Thoracic aorta (tissue), 2 donors: ENCODE measurements at regions not wholly inside any gene's neighbourhood (a gene's known extent, or its start where the extent isn't known, plus 50 kb on each side); places are given as distances from the start of the nearest gene placed in this dataset.

ENCODE experiments used
- ATAC-seq: fragments of 150-250 bp; one replicate; pipeline ENCODE4 v1.8.0; 2017; ENCODE audit warnings: low read depth; ENCODE audit not compliant: insufficient number of reproducible peaks, low FRiP score
- DNase-seq: peaks from one replicate; pipeline ENCODE4 v3.0.0-alpha.2; 2020; ENCODE audit warnings: low spot score
- H3K27ac ChIP-seq, 2 donors: fragments of 200-600 bp; sonication (generic); 1 replicate in 1 of 2; 2 replicates in 1 of 2; pipeline ENCODE4 v1.5.1; 2016; ENCODE audit warnings: mild to moderate bottlenecking in 2 of 2, moderate library complexity in 2 of 2
- H3K27me3 ChIP-seq: fragments of 200-600 bp; sonication (generic); replicated peaks from 2 replicates; pipeline ENCODE4 v1.6.0; 2016; ENCODE audit warnings: mild to moderate bottlenecking; ENCODE audit not compliant: insufficient read depth
- H3K36me3 ChIP-seq: fragments of 200-600 bp; sonication (generic); one replicate; pipeline ENCODE4 v1.5.1; 2016
- H3K4me1 ChIP-seq, 2 donors: fragments of 200-600 bp; sonication (generic); 1 replicate in 1 of 2; 2 replicates in 1 of 2; pipeline versions ENCODE4 v1.5.1 to v1.6.0; 2016; ENCODE audit warnings: low read depth in 2 of 2, mild to moderate bottlenecking in 1 of 2; ENCODE audit not compliant: control insufficient read depth in 1 of 2
- H3K4me3 ChIP-seq: fragments of 200-600 bp; sonication (generic); 2 replicates; pipeline ENCODE4 v1.5.1; 2016; ENCODE audit warnings: mild to moderate bottlenecking
- H3K9me3 ChIP-seq: fragments of 200-600 bp; sonication (generic); 2 replicates; pipeline ENCODE4 v1.5.1; 2016
- TF ChIP-seq, protein P1 (sequence below): fragments of 200-600 bp; sonication (generic); IDR thresholded peaks from one replicate; pipeline ENCODE4 v1.5.1; 2019; ENCODE audit warnings: antibody characterized with exemption

DNA sequence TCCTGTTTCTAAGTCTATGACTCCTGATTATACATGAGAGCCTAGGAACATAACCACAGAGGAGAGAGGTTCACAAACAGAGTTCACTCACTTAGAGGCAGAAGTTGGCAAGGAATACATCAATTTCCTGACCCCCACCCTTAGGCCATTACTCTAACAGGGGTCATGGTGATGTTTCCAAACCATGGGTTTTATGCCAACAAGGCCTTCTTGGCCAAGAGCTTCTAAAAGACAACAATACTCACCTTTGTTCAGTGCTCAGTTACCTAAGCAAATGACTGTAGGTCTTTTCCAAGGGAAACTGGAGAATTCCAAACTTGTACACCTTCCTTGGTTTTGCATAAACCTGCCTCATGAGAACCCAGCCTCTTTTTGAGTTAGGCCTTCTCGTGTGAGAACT lies 52.6 kb downstream of the ERICH4 start:
- Histone ChIP-seq H3K27ac (no peak overlapping the region), H3K27me3 (no peaks in the 10 kb centered on the region), H3K36me3 (no peaks in the 10 kb centered on the region), H3K4me1 (no peaks in the 10 kb centered on the region), H3K9me3 (no peaks in the 10 kb centered on the region), H3K4me3 (no peak overlapping the region)
- TF ChIP-seq, protein P1, sequence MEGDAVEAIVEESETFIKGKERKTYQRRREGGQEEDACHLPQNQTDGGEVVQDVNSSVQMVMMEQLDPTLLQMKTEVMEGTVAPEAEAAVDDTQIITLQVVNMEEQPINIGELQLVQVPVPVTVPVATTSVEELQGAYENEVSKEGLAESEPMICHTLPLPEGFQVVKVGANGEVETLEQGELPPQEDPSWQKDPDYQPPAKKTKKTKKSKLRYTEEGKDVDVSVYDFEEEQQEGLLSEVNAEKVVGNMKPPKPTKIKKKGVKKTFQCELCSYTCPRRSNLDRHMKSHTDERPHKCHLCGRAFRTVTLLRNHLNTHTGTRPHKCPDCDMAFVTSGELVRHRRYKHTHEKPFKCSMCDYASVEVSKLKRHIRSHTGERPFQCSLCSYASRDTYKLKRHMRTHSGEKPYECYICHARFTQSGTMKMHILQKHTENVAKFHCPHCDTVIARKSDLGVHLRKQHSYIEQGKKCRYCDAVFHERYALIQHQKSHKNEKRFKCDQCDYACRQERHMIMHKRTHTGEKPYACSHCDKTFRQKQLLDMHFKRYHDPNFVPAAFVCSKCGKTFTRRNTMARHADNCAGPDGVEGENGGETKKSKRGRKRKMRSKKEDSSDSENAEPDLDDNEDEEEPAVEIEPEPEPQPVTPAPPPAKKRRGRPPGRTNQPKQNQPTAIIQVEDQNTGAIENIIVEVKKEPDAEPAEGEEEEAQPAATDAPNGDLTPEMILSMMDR = no peak
- DNase-seq (no peak), ATAC-seq (no peak)

DNA sequence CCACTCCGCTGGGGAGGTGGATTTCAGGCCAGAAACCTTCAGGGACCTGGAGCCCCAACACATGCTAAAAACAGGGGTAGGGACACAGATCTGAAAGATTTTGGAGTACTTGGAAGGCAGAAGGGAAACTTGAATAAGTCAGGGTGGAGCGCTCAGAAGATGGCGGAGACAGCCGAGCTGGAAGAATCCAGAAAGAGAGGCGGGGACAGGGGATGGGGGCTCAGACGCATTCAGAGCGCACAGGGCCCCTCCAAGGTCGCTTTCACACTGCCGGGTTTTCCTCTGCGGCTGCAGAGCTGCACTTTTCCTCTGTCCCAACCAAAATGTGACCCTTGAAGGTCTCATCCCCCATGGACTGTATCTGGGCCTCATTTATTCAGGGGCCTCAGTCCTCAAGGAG lies 56.9 kb downstream of the ERICH4 start:
- TF ChIP-seq, protein P1 = no peak
- DNase-seq (no peak), ATAC-seq (no peak)
- no peaks in the 10 kb centered on the region for H3K9me3 ChIP-seq
- no peaks in the 10 kb centered on the region for H3K27me3 ChIP-seq
- H3K36me3 ChIP-seq = no peaks in the 10 kb centered on the region
- H3K4me1 ChIP-seq = no peaks in the 10 kb centered on the region
- H3K27ac ChIP-seq = no peak overlapping the region
- peak overlapping the region; percentile 16 for H3K4me3 ChIP-seq

DNA sequence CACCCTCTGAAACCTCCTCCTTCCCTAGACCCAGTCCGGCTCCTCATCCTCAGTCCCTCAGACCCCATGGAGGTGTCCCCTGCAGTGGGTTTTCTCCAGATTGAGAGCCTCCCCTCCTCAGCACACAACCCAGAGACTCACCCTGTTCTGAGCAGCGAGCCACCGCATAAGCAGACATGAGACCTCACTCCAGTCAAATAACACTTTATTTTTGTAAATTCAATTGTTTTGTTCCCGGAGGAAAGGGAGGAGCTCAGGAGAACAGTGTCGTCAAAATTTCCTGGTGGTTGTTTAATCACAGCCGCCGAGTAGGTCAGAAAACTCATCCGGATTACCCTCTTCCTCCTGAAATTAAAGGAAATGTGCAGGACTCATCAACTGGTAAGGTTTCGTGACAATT lies 57.5 kb downstream of the ERICH4 start:
- H3K4me1 ChIP-seq = no peaks in the 10 kb centered on the region
- ATAC-seq = no peak
- H3K4me3 ChIP-seq = peak overlapping the region; percentile 16
- H3K27ac ChIP-seq = no peak overlapping the region
- no peaks in the 10 kb centered on the region for H3K9me3 ChIP-seq
- no peaks in the 10 kb centered on the region for H3K36me3 ChIP-seq
- DNase-seq = no peak
- TF ChIP-seq, protein P1 = no peak
- H3K27me3 ChIP-seq = no peaks in the 10 kb centered on the region

DNA sequence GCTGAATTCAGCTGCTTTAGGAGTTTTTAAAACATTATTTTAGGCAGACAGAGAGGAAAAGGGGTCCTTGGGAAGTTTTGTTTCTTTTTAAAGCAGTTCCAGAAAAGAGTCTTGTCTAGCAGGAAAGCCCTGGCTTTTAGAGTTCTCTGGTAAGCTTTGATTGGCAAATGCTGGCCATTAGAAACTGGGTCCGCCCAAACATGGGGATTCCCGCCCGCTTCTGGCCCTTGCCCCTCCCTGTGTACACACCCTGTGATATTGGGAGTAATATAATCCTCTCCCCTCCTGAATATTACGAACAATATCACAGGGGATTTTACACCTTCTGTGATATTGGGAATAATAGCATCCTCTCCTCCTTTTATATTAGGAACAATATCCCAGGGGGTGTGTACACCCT lies 58.9 kb downstream of the ERICH4 start:
- TF ChIP-seq, protein P1 = no peak
- no peaks in the 10 kb centered on the region for H3K27me3 ChIP-seq
- H3K36me3 ChIP-seq = no peaks in the 10 kb centered on the region
- no peak for ATAC-seq
- no peak overlapping the region for H3K4me3 ChIP-seq
- no peak for DNase-seq
- no peaks in the 10 kb centered on the region for H3K4me1 ChIP-seq
- no peaks in the 10 kb centered on the region for H3K9me3 ChIP-seq
- H3K27ac ChIP-seq = no peak overlapping the region

DNA sequence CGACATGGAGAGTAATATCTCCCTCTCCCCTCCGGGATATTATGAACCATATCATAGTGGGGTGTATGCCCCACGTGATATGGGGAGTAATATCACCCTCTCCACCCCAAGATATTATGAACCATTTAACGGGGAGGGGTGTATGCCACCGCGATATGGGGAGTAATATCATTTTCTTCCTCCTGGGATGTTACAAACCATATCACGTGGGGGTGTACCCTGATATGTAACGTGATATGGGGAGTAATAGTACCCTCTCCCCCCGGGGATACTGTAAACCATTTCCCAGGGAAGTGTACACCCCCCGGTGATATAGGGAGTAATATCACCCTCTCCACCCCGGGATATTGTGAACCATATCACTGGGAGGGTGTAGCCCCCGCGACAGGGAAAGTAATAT lies 62.1 kb downstream of the ERICH4 start:
- no peak for ATAC-seq
- Histone ChIP-seq H3K4me1 (no peaks in the 10 kb centered on the region), H3K27ac (no peak overlapping the region), H3K9me3 (no peaks in the 10 kb centered on the region), H3K27me3 (no peaks in the 10 kb centered on the region), H3K36me3 (no peaks in the 10 kb centered on the region), H3K4me3 (no peak overlapping the region)
- DNase-seq = no peak
- TF ChIP-seq, protein P1 = no peak
